ENCODE measurements at regions not wholly inside any gene's neighbourhood (a gene's known extent, or its start where the extent isn't known, plus 50 kb on each side); places are given as distances from the start of the nearest gene placed in this dataset.
A peak's percentile ranks its signal among the peaks of the same experiment; 100 is the strongest.
"Not testable (repeated sequence)": the region's sequence is repeated elsewhere in the genome, so short reads cannot be mapped to it uniquely, and the experiment has no call there.

DNA sequence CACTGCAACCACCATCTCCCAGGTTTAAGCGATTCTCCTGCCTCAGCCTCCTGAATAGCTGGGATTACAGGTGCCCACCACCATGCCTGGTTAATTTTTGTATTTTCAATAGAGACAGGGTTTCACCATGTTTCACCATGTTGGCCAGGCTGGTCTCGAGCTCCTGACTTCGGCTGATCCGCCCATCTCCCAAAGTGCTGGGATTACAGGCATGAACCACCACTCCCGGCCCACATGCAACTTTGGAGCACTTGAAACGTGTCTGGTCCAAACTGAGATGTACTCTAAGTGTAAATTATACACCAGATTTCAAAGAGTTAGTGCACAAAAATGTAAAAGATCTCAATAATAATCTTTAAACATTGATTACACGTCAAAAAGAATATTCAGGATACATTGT, 154.1 kb downstream of the RGS9 start:
- in situ Hi-C loops (cut with MboI; ENCODE audit: low sequenced_read_pairs), result loop anchor here (25.0 kb wide), 2 partner anchors 696 to 871 kb away; no protein-coding TSS in a partner anchor
- not testable (repeated sequence) for H3K36me3 ChIP-seq (replicated peaks); H3K27me3 ChIP-seq (ENCODE audit: low read depth); H3K4me3 ChIP-seq; H3K4me1 ChIP-seq; DNase-seq (ENCODE audit: low spot score in 2 of 2); H3K9me3 ChIP-seq

DNA sequence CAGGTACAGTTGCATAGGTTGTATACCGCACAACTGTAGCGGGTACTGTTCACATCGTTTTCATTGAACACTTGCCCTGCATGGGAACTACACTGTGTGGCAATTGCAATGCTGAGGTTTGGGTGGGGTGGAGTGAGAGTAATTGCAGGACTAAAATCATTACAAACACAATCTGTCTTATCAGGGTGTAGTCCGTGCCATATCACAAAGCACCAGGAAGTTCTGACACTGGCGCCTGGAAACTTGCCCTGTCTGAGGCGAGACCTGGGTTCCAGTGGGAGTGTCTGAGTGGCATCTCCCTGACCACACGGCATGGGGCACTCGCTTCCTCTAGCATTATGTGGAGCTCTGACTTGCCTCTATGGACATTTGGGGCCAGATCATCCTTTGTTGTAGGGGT, 153.4 kb downstream of the RGS9 start:
- no peak overlapping the region for H3K4me3 ChIP-seq
- in situ Hi-C loops (cut with MboI; ENCODE audit: low sequenced_read_pairs), result loop anchor here (25.0 kb wide), 2 partner anchors 697 to 872 kb away; no protein-coding TSS in a partner anchor
- H3K36me3 ChIP-seq (replicated peaks), result no peaks in the 10 kb centered on the region
- H3K27me3 ChIP-seq (ENCODE audit: low read depth), result no peaks in the 10 kb centered on the region
- no peak for DNase-seq (ENCODE audit: low spot score in 2 of 2)
- H3K4me1 ChIP-seq, result no peaks in the 10 kb centered on the region
- no peaks in the 10 kb centered on the region for H3K9me3 ChIP-seq

DNA sequence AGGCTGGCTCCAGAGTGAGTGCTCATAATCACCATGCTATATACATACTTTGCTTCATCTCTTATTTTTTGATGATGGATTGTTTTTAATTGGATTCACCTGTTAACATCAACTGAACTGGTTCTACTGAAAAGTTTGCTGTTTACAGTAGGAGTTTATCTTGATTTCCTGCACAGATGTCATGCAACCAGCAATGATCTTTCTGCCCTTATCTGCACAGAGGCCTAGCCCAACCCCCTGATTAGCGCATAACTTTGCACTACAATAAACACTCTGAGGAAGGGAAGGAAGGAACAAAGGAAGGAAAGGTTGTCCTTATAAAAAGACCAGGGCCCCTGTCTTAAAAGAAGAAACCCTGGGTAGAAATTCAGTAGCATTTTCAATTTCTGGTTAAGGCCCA, 152.9 kb downstream of the RGS9 start:
- Histone ChIP-seq H3K27me3 (ENCODE audit: low read depth) (no peaks in the 10 kb centered on the region), H3K36me3 (replicated peaks) (no peaks in the 10 kb centered on the region), H3K4me3 (no peak overlapping the region), H3K4me1 (no peaks in the 10 kb centered on the region), H3K9me3 (no peaks in the 10 kb centered on the region)
- in situ Hi-C loops (cut with MboI; ENCODE audit: low sequenced_read_pairs), result loop anchor here (25.0 kb wide), 2 partner anchors 697 to 872 kb away; no protein-coding TSS in a partner anchor
- DNase-seq (ENCODE audit: low spot score in 2 of 2), result peak; percentile 30 to 35

GRCh38 chr17:65287040-65287439, 149.9 kb downstream of the RGS9 start:
- Histone ChIP-seq H3K27me3 (ENCODE audit: low read depth) (peaks cover 6% of the 10 kb centered on the region; the same call in 1 of the 2 replicates), H3K36me3 (replicated peaks) (no peaks in the 10 kb centered on the region), H3K4me3 (no peak overlapping the region), H3K9me3 (no peaks in the 10 kb centered on the region), H3K4me1 (no peaks in the 10 kb centered on the region)
- DNase-seq (ENCODE audit: low spot score in 2 of 2), result no peak
- in situ Hi-C loops (cut with MboI; ENCODE audit: low sequenced_read_pairs), result loop anchor here (25.0 kb wide), 2 partner anchors 700 to 875 kb away; no protein-coding TSS in a partner anchor

DNA sequence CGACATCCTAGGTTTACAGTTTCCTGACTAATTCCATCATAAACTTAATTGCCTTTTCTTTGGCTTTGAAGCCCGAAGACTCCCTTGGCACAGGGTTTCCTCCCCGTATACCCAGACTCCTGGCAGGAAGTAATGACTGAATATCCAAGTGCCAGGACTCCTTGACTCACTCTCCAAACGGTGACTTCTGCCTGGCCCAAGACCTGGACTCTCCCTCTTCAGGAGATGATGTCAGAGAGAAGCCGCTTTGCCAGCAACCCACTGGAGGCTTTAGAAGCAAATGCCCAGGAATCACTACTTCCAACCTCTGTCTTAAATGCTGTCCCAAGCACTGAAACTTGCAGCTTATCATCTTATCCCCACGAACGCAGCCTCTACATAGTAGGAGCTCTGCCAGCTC, 146.5 kb downstream of the RGS9 start:
- Histone ChIP-seq H3K27me3 (ENCODE audit: low read depth) (peaks cover 6% of the 10 kb centered on the region; the same call in 1 of the 2 replicates), H3K9me3 (no peaks in the 10 kb centered on the region), H3K4me1 (no peaks in the 10 kb centered on the region), H3K4me3 (no peak overlapping the region), H3K36me3 (replicated peaks) (no peaks in the 10 kb centered on the region)
- DNase-seq (ENCODE audit: low spot score in 2 of 2), result no peak
- in situ Hi-C loops (cut with MboI; ENCODE audit: low sequenced_read_pairs), result loop anchor here (25.0 kb wide), 2 partner anchors 704 to 879 kb away; no protein-coding TSS in a partner anchor

GRCh38 chr17:65279456-65279855, 142.3 kb downstream of the RGS9 start:
- no peaks in the 10 kb centered on the region for H3K9me3 ChIP-seq
- H3K27me3 ChIP-seq (ENCODE audit: low read depth), result peaks cover 6% of the 10 kb centered on the region; the same call in 1 of the 2 replicates
- DNase-seq (ENCODE audit: low spot score in 2 of 2), result no peak
- H3K4me3 ChIP-seq, result no peak overlapping the region
- in situ Hi-C loops (cut with MboI; ENCODE audit: low sequenced_read_pairs), result loop anchor here (25.0 kb wide), 2 partner anchors 708 to 883 kb away; no protein-coding TSS in a partner anchor
- no peaks in the 10 kb centered on the region for H3K36me3 ChIP-seq (replicated peaks)
- H3K4me1 ChIP-seq, result no peaks in the 10 kb centered on the region

- no peak for DNase-seq (ENCODE audit: low spot score in 2 of 2)
- in situ Hi-C loops (cut with MboI; ENCODE audit: low sequenced_read_pairs), result loop anchor here (25.0 kb wide), 2 partner anchors 708 to 883 kb away; no protein-coding TSS in a partner anchor
- Histone ChIP-seq H3K27me3 (ENCODE audit: low read depth) (peaks cover 6% of the 10 kb centered on the region; the same call in 1 of the 2 replicates), H3K4me1 (no peaks in the 10 kb centered on the region), H3K36me3 (replicated peaks) (no peaks in the 10 kb centered on the region), H3K4me3 (no peak overlapping the region), H3K9me3 (no peaks in the 10 kb centered on the region)
These were observed 141.6 kb downstream of the RGS9 start for GRCh38 chr17:65278820-65279184.

DNA sequence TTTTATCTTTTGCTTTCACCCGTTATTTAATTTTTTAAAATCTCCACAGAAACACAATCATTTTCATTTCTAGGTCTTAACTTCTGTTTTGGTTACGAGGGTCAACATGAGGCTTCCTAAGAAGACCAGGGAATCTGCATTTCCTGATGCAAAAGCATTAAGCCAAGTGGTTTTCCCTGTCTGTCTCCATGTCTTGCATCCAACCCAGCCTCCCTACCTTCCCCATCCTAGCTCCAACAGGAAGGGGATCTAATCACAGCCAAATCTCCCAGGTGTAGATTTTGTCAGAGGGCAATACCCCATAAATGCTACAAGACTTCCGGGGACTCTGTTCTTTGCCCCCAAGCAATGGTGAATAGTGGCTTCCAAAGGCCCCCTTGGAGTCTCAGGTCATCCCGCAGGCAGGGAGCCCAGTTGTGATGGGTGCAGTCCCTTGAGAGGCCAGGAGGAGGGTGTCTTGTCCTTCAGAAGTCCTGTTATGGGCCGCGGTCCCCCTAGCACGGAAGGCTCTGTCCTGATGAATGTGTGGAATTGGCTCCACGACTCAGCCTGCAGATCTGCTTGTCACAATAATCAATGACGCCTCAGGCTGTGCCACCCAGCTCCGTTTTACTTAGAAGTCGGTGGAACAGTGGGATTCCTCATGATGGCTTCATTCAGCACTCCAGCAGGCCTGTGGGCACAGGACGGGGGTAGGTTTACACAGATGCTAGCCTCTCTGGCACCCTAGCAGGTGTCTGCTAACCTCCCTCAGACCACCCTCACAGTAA, 141.1 kb downstream of the RGS9 start:
- no peaks in the 10 kb centered on the region for H3K9me3 ChIP-seq
- H3K27me3 ChIP-seq (ENCODE audit: low read depth), result peaks cover 6% of the 10 kb centered on the region; the same call in 1 of the 2 replicates
- H3K4me1 ChIP-seq, result no peaks in the 10 kb centered on the region
- peak; percentile 28 to 76 for DNase-seq (ENCODE audit: low spot score in 2 of 2)
- in situ Hi-C loops (cut with MboI; ENCODE audit: low sequenced_read_pairs), result loop anchor here (25.0 kb wide), 2 partner anchors 709 to 884 kb away; no protein-coding TSS in a partner anchor
- no peaks in the 10 kb centered on the region for H3K36me3 ChIP-seq (replicated peaks)
- no peak overlapping the region for H3K4me3 ChIP-seq

GRCh38 chr17:65277576-65277975, 140.4 kb downstream of the RGS9 start:
- in situ Hi-C loops (cut with MboI; ENCODE audit: low sequenced_read_pairs), result loop anchor here (25.0 kb wide), 2 partner anchors 710 to 885 kb away; no protein-coding TSS in a partner anchor
- Histone ChIP-seq H3K4me1 (no peaks in the 10 kb centered on the region), H3K9me3 (no peaks in the 10 kb centered on the region), H3K4me3 (no peak overlapping the region), H3K27me3 (ENCODE audit: low read depth) (peaks cover 4% of the 10 kb centered on the region; the same call in 1 of the 2 replicates), H3K36me3 (replicated peaks) (no peaks in the 10 kb centered on the region)
- DNase-seq (ENCODE audit: low spot score in 2 of 2), result no peak
